OCI-LY7 (cell line): ENCODE measurements at regions not wholly inside any gene's neighbourhood (a gene's known extent, or its start where the extent isn't known, plus 50 kb on each side); places are given as distances from the start of the nearest gene placed in this dataset.

Experiments used
- BruUV-seq: library from RNA; stranded (reverse); fragments of 400-500 nt; replicated peaks from 2 replicates; lab custom pipeline; 2021; lab: Mats Ljungman, UMichigan
- CTCF ChIA-PET: fragments of 300-600 bp; sonication (Branson Sonifier 250); formaldehyde crosslinking; loops from one replicate; lab custom pipeline; 2022; ENCODE audit warnings: antibody characterized with exemption; ENCODE audit not compliant: unreplicated experiment; lab: Charles Lee
- POLR2A ChIA-PET: fragments of 300-600 bp; sonication (Branson Sonifier 250); formaldehyde crosslinking; loops from one replicate; lab custom pipeline; 2022; ENCODE audit warnings: antibody characterized with exemption; lab: Charles Lee
- DNase-seq: peaks from one replicate; pipeline ENCODE4 v3.0.0-alpha.2; 2015; ENCODE audit warnings: low spot score
- H2AFZ ChIP-seq: fragments of 200-600 bp; sonication (generic), shearing (Covaris generic); 2 replicates; pipeline ENCODE4 v1.6.1; 2014; ENCODE audit warnings: mild to moderate bottlenecking, antibody characterized with exemption, low read length, moderate library complexity
- H3K27ac ChIP-seq: fragments of 200-600 bp; sonication (generic); 2 replicates; pipeline ENCODE4 v1.5.1; 2014; ENCODE audit warnings: mixed run types, low read depth, mild to moderate bottlenecking, moderate library complexity, low read length, inconsistent platforms; ENCODE audit not compliant: poor library complexity, severe bottlenecking
- H3K36me3 ChIP-seq: fragments of 200-600 bp; sonication (generic); 2 replicates; pipeline ENCODE4 v1.6.1; 2014; ENCODE audit warnings: mild to moderate bottlenecking, antibody characterized with exemption, low read length, moderate library complexity, mixed read lengths; ENCODE audit not compliant: insufficient read depth
- H3K4me1 ChIP-seq: fragments of 200-600 bp; sonication (generic); 2 replicates; pipeline ENCODE4 v1.5.1; 2014; ENCODE audit warnings: mild to moderate bottlenecking, low read length; ENCODE audit not compliant: insufficient read depth, poor library complexity, severe bottlenecking
- H3K4me2 ChIP-seq: fragments of 200-600 bp; sonication (generic); 2 replicates; pipeline ENCODE4 v1.6.1; 2014; ENCODE audit warnings: mild to moderate bottlenecking, low read length
- H3K4me3 ChIP-seq: fragments of 200-600 bp; sonication (generic); 2 replicates; pipeline ENCODE4 v1.5.1; 2014; ENCODE audit warnings: mild to moderate bottlenecking, low read depth, low read length; ENCODE audit not compliant: poor library complexity, severe bottlenecking
- H3K79me2 ChIP-seq: fragments of 200-600 bp; sonication (generic); 2 replicates; pipeline ENCODE4 v1.6.1; 2016; ENCODE audit warnings: low read depth, mild to moderate bottlenecking, low read length, moderate library complexity, mixed read lengths; ENCODE audit not compliant: insufficient read depth
- H3K9me2 ChIP-seq: fragments of 200-600 bp; sonication (generic); 2 replicates; pipeline ENCODE4 v1.6.1; 2016; ENCODE audit warnings: mild to moderate bottlenecking, low read length, mixed read lengths; ENCODE audit not compliant: insufficient read depth
- H3K9me3 ChIP-seq: fragments of 200-600 bp; sonication (generic); 2 replicates; pipeline ENCODE4 v1.6.1; 2014; ENCODE audit warnings: mild to moderate bottlenecking, mixed run types, low read length, mixed read lengths
- H4K20me1 ChIP-seq: fragments of 200-600 bp; sonication (generic); 2 replicates; pipeline ENCODE4 v1.6.1; 2014; ENCODE audit warnings: mild to moderate bottlenecking, antibody characterized with exemption, low read length, moderate library complexity, mixed read lengths; ENCODE audit not compliant: insufficient read depth
- EZH2phosphoT487 ChIP-seq: fragments of 200-600 bp; sonication (generic); IDR thresholded peaks from 2 replicates; pipeline ENCODE4 v1.6.1; 2018; ENCODE audit warnings: low read depth, borderline replicate concordance, mild to moderate bottlenecking, mixed run types, antibody characterized with exemption, low read length, moderate library complexity, mixed read lengths
- intact Hi-C: fragments of 100-400 bp; cut with micrococcal nuclease; formaldehyde crosslinking; loops from one replicate; pipeline ENCODE4 v1.10.0; 2022; ENCODE audit not compliant: unreplicated experiment
- TF ChIP-seq, protein P1 (sequence below): fragments of 200-600 bp; sonication (generic); conservative IDR thresholded peaks from 2 replicates; pipeline ENCODE4 v1.5.1; 2014; ENCODE audit warnings: mild to moderate bottlenecking, antibody characterized with exemption, low read length, moderate library complexity, mixed read lengths

DNA sequence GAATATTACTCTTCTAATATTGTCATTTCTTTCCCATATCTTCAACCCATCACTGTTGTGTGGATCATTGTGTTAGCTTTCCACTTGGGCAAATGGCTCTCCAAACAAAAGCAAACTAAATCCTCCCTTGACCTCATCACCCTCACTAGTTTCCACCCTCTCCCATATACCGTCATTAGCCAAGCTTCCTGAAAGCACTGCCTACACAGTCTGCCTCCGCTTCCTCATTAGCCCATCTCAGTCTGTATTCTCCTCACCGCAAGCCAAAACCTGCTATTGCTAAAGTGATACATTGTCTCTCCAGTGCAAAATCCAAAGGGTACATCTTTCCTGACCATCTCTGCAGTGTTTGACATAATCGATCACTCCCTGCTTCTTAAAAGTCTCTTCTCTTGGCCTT, 212.6 kb downstream of the CLIC5 start:
- Histone ChIP-seq H3K27ac (no peak overlapping the region), H3K9me2 (no peaks in the 10 kb centered on the region), H3K9me3 (no peaks in the 10 kb centered on the region), H4K20me1 (no peaks in the 10 kb centered on the region), H3K4me2 (no peak overlapping the region), H3K36me3 (no peaks in the 10 kb centered on the region), H2AFZ (no peak overlapping the region), H3K79me2 (no peaks in the 10 kb centered on the region), H3K4me1 (peaks cover 10% of the 10 kb centered on the region), H3K4me3 (no peak overlapping the region)
- POLR2A ChIA-PET = no interaction called here
- no peak for TF ChIP-seq EZH2phosphoT487
- TF ChIP-seq, protein P1, sequence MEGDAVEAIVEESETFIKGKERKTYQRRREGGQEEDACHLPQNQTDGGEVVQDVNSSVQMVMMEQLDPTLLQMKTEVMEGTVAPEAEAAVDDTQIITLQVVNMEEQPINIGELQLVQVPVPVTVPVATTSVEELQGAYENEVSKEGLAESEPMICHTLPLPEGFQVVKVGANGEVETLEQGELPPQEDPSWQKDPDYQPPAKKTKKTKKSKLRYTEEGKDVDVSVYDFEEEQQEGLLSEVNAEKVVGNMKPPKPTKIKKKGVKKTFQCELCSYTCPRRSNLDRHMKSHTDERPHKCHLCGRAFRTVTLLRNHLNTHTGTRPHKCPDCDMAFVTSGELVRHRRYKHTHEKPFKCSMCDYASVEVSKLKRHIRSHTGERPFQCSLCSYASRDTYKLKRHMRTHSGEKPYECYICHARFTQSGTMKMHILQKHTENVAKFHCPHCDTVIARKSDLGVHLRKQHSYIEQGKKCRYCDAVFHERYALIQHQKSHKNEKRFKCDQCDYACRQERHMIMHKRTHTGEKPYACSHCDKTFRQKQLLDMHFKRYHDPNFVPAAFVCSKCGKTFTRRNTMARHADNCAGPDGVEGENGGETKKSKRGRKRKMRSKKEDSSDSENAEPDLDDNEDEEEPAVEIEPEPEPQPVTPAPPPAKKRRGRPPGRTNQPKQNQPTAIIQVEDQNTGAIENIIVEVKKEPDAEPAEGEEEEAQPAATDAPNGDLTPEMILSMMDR = no peak
- CTCF ChIA-PET = no interaction called here
- no TSS peak for BruUV-seq
- no peak for DNase-seq
- intact Hi-C loops = no loop called here

DNA sequence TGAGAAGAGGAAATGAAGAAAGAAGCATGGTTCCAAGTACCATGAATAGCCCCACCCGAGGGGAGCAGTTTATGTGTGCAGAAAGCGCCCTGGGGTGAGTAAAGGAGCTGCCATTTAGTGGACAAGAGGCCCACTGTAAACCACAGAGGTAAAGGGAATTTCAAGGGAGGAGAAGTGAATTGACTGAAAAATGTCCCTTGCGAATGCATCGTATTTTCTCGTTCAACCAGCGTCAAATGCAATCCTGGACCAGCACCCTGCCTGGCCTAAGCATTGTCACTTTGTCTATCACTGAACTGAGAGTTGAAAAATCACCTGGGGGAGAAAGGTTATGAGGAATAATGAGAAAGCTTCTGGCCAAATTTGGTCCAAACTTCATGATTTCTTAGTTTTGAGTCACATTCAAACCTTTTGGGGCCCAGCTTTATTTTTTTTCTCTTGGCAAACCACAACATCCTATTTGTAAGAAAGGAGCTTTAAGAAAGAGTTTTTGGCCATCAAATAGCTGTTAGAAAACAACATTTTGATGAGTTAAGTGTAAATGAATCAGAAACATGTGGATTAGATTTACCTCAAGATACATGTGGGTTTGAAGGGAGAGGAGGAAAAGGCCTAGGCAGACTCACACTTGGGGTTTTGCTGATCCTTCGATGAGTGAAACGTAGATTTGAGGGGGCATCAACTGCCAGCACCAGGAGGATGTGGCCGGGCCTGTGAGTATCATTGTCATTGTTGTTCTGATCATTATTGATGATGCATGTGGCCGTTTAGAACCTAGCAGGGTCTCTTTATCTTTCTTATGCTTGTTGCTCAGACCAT, 214.0 kb downstream of the CLIC5 start:
- intact Hi-C loops = no loop called here
- H3K27ac ChIP-seq = no peak overlapping the region
- no TSS peak for BruUV-seq
- ChIA-PET POLR2A (no interaction called here), CTCF (no interaction called here)
- no peaks in the 10 kb centered on the region for H3K9me2 ChIP-seq
- H3K4me3 ChIP-seq = no peak overlapping the region
- no peak overlapping the region for H3K4me2 ChIP-seq
- no peaks in the 10 kb centered on the region for H3K79me2 ChIP-seq
- no peak for DNase-seq
- H3K9me3 ChIP-seq = no peaks in the 10 kb centered on the region
- H3K36me3 ChIP-seq = no peaks in the 10 kb centered on the region
- H2AFZ ChIP-seq = no peak overlapping the region
- H3K4me1 ChIP-seq = no peaks in the 10 kb centered on the region
- no peak for TF ChIP-seq EZH2phosphoT487
- TF ChIP-seq, protein P1 = no peak
- no peaks in the 10 kb centered on the region for H4K20me1 ChIP-seq

DNA sequence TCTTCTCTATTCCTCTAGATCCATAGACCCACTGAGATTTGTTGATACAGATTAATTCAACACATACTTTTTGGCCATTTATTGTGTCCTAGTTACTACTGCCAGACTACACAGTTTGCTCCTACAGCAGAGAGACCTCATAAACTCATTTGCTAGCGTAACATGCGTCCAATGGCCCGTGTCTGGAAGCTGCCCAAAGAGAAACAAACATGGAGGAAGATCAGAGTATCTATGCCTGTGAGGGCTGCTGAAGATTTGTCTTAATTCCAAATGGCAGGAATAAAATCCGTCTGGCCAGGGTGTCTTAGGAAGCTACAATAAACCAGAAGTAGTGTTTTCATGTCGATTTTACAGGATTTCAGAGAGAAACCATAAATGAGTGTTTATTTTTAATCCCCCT, 214.7 kb downstream of the CLIC5 start:
- POLR2A ChIA-PET = no interaction called here
- no peak overlapping the region for H3K4me3 ChIP-seq
- H3K4me1 ChIP-seq = no peaks in the 10 kb centered on the region
- no peaks in the 10 kb centered on the region for H3K9me3 ChIP-seq
- CTCF ChIA-PET = no interaction called here
- no peak overlapping the region for H3K27ac ChIP-seq
- H3K79me2 ChIP-seq = no peaks in the 10 kb centered on the region
- H2AFZ ChIP-seq = no peak overlapping the region
- no peak for DNase-seq
- H3K4me2 ChIP-seq = no peak overlapping the region
- BruUV-seq = no TSS peak
- no peak for TF ChIP-seq EZH2phosphoT487
- TF ChIP-seq, protein P1 = no peak
- H3K9me2 ChIP-seq = no peaks in the 10 kb centered on the region
- intact Hi-C loops = no loop called here
- no peaks in the 10 kb centered on the region for H3K36me3 ChIP-seq
- H4K20me1 ChIP-seq = no peaks in the 10 kb centered on the region
